Loucy (cell line): ENCODE measurements at regions not wholly inside any gene's neighbourhood (a gene's known extent, or its start where the extent isn't known, plus 50 kb on each side); places are given as distances from the start of the nearest gene placed in this dataset.

Source experiments
- H2AFZ ChIP-seq: fragments of 200-600 bp; sonication (generic); 2 replicates; pipeline ENCODE4 v1.6.0; 2016; ENCODE audit warnings: antibody characterized with exemption, mild to moderate bottlenecking, low read length, moderate library complexity
- H3F3A ChIP-seq: fragments of 200-600 bp; 2 replicates; pipeline ENCODE4 v1.6.0; 2016; ENCODE audit warnings: antibody characterized with exemption, low read depth, mild to moderate bottlenecking
- H3K27me3 ChIP-seq: fragments of 200-600 bp; sonication (generic); 2 replicates; pipeline ENCODE4 v1.6.1; 2014; ENCODE audit warnings: low read length, mild to moderate bottlenecking; ENCODE audit not compliant: insufficient read depth, poor library complexity, severe bottlenecking
- H3K36me3 ChIP-seq: fragments of 200-600 bp; sonication (generic); 2 replicates; pipeline ENCODE4 v1.6.1; 2016; ENCODE audit warnings: low read length; ENCODE audit not compliant: insufficient read depth
- H3K4me1 ChIP-seq: fragments of 200-600 bp; sonication (generic); 2 replicates; pipeline ENCODE4 v1.5.1; 2014; ENCODE audit warnings: low read length, mild to moderate bottlenecking; ENCODE audit not compliant: insufficient read depth, poor library complexity, severe bottlenecking
- H3K4me2 ChIP-seq: fragments of 200-600 bp; sonication (generic); 2 replicates; pipeline ENCODE4 v1.6.0; 2014; ENCODE audit warnings: antibody characterized with exemption, low read length, low read depth, mild to moderate bottlenecking; ENCODE audit not compliant: poor library complexity, severe bottlenecking
- H3K4me3 ChIP-seq: fragments of 200-600 bp; sonication (generic); 2 replicates; pipeline ENCODE4 v1.5.1; 2014; ENCODE audit warnings: low read length, mild to moderate bottlenecking, mixed read lengths; ENCODE audit not compliant: poor library complexity, severe bottlenecking
- H3K79me2 ChIP-seq: fragments of 200-600 bp; sonication (generic); 2 replicates; pipeline ENCODE4 v1.6.1; 2014; ENCODE audit warnings: low read length; ENCODE audit not compliant: insufficient read depth
- H3K9ac ChIP-seq: fragments of 200-600 bp; sonication (generic); 2 replicates; pipeline ENCODE4 v1.6.0; 2014; ENCODE audit warnings: mild to moderate bottlenecking, low read depth, low read length, moderate library complexity; ENCODE audit not compliant: poor library complexity, severe bottlenecking
- H3K9me2 ChIP-seq: fragments of 200-600 bp; sonication (generic); replicated peaks from 2 replicates; pipeline ENCODE4 v1.6.1; 2016; ENCODE audit warnings: low read depth, low read length, mixed read lengths
- H3K9me3 ChIP-seq: fragments of 200-600 bp; sonication (generic); 2 replicates; pipeline ENCODE4 v1.6.1; 2014; ENCODE audit warnings: mild to moderate bottlenecking, antibody characterized with exemption, low read length, low read depth; ENCODE audit not compliant: insufficient read depth
- H4K20me1 ChIP-seq: fragments of 200-600 bp; sonication (generic); 2 replicates; pipeline ENCODE4 v1.6.0; 2014; ENCODE audit warnings: antibody characterized with exemption, low read length, mild to moderate bottlenecking; ENCODE audit not compliant: insufficient read depth, poor library complexity, severe bottlenecking
- CTCF ChIP-seq: fragments of 200-600 bp; sonication (generic); conservative IDR thresholded peaks from 2 replicates; pipeline ENCODE4 v1.5.1; 2014; ENCODE audit warnings: mild to moderate bottlenecking, antibody characterized with exemption, low read length
- EZH2phosphoT487 ChIP-seq: fragments of 200-600 bp; IDR thresholded peaks from 2 replicates; pipeline ENCODE4 v1.6.1; 2018; ENCODE audit warnings: antibody characterized with exemption, mild to moderate bottlenecking, moderate library complexity, borderline replicate concordance

DNA sequence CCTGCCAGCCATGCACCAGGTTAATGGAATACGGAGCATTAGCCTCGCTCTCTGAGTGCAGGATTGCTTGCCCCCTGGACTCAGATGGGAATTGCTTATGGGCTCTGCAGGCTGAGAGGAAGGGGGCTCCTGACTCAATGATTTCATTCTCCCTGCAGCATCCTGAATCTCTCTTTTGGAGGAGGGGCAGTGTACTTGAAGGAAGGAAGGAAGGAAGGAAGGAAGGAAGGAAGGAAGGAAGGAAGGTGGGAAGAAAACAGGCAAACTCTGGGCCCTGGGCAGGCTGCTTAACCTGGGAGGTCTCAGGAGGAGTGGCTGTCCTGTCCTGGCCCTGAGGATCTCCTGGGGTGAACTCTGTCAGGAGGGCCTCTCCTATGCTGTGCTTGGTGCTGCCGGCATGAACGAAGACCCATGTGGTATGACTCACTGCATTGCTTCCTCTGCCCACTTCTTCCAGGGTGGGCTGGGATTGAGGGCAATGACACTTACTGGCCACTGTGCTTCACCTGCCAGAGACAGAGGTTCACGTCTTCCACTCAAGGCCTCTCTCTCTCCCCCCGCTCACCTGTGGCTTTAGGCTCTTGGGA is 257.1 kb upstream of the CSF3R start:
- Histone ChIP-seq H3K27me3 (no peaks in the 10 kb centered on the region), H3F3A (no peaks in the 10 kb centered on the region), H4K20me1 (no peaks in the 10 kb centered on the region), H3K79me2 (no peaks in the 10 kb centered on the region), H3K36me3 (no peaks in the 10 kb centered on the region), H3K9ac (no peak overlapping the region), H3K4me2 (no peak overlapping the region), H3K9me2 (no peaks in the 10 kb centered on the region), H3K9me3 (no peaks in the 10 kb centered on the region), H2AFZ (no peak overlapping the region), H3K4me1 (no peaks in the 10 kb centered on the region), H3K4me3 (no peak overlapping the region)
- TF ChIP-seq EZH2phosphoT487 (no peak), CTCF (no peak)

DNA sequence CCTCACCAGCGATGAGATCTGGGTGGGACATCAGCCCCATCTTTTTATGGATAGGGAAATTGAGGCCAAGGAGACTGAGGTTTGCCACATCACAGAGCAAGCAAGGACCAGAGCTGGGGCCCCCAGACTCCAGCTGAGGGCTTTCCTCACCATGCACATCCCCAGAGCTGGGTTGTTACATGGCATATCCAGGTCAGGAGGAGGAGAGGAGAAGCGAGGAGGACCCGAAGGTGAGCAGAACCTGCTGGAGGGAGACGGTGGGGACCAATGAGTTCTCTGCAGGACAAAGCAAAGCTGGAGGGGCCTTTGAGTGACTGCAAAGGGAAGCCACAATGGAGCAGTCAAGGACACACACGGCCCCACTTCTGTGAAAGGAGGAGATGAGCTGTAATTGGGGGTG is 255.5 kb upstream of the CSF3R start:
- Histone ChIP-seq H3K4me1 (no peaks in the 10 kb centered on the region), H3K27me3 (no peaks in the 10 kb centered on the region)
- TF ChIP-seq EZH2phosphoT487 (no peak), CTCF (no peak)

DNA sequence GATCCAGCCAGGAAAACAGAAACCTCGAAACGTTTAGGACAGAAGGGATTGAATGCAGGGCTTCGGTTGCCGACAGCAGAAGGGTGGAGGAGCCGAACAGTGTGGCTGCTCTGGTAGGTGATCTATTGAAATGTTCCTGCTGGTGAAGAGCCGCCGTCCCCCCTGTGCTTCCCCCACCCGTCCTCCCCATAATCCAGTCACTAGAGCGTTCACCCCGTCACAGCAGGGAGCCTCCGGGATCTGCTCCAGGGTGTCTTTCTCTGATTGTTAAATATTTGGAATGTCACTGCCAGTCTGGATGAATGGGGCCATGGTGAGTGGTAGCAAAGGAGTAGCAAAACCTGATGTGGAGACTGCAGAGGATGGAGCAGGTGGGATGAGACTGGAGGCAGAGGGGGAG is 255.1 kb upstream of the CSF3R start:
- Histone ChIP-seq H3F3A (no peaks in the 10 kb centered on the region), H2AFZ (no peak overlapping the region), H3K4me3 (no peak overlapping the region), H3K9me3 (no peaks in the 10 kb centered on the region), H3K9ac (no peak overlapping the region), H3K36me3 (no peaks in the 10 kb centered on the region), H3K4me1 (no peaks in the 10 kb centered on the region), H3K27me3 (no peaks in the 10 kb centered on the region), H3K9me2 (no peaks in the 10 kb centered on the region), H3K4me2 (no peak overlapping the region), H3K79me2 (no peaks in the 10 kb centered on the region), H4K20me1 (no peaks in the 10 kb centered on the region)
- TF ChIP-seq CTCF, result no peak
- no peak for TF ChIP-seq EZH2phosphoT487

More for the DNA sequence above, 255.5 kb upstream of the CSF3R start:
- Histone ChIP-seq H3K4me3 (no peak overlapping the region), H3K9me3 (no peaks in the 10 kb centered on the region), H3K36me3 (no peaks in the 10 kb centered on the region), H4K20me1 (no peaks in the 10 kb centered on the region), H3F3A (no peaks in the 10 kb centered on the region), H3K9me2 (no peaks in the 10 kb centered on the region), H2AFZ (no peak overlapping the region), H3K79me2 (no peaks in the 10 kb centered on the region), H3K4me2 (no peak overlapping the region), H3K9ac (no peak overlapping the region)
